ENCODE measurements at regions not wholly inside any gene's neighbourhood (a gene's known extent, or its start where the extent isn't known, plus 50 kb on each side); places are given as distances from the start of the nearest gene placed in this dataset.

DNA sequence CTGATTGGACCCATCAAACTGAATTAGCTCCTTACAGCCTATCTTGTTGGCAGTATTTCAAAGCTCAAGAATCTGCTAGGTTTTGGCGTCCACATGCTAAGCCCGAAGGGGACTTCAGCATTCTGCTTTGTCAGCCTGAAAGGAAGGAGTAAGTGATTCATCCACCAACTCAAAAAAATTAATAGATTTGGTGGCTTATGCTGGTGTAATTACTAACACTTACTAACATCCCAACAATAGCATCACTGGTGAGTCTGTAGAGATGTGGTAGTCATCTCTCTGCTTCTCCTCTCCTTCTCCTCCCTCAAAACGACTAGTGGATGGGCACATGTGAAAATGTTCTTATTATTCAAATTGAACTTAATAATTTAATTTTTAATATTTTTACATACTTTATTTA, 53.8 kb upstream of the EGR2 start:
- ATAC-seq (ENCODE audit: low read depth) (no peak), DNase-seq (no peak)
- TF ChIP-seq NFE2L2 (IDR thresholded peaks at IDR 0.05; ENCODE audit: low read depth, low read length) (no peak), RCOR1 (IDR thresholded peaks at IDR 0.05; ENCODE audit: insufficient replicate concordance, low read length) (no peak), CHD1 (IDR thresholded peaks at IDR 0.05; ENCODE audit: low read depth, low read length) (no peak), RAD21 (IDR thresholded peaks at IDR 0.05; ENCODE audit: low read length) (no peak), MAFK (IDR thresholded peaks at IDR 0.05; ENCODE audit: low read depth, low read length) (no peak), CEBPB (IDR thresholded peaks at IDR 0.05; ENCODE audit: low read depth, low read length) (no peak), BHLHE40 (IDR thresholded peaks at IDR 0.05; ENCODE audit: low read depth, low read length) (no peak), MXI1 (IDR thresholded peaks at IDR 0.05; ENCODE audit: borderline replicate concordance, low read depth, low read length) (no peak), POLR2A (IDR thresholded peaks at IDR 0.05; ENCODE audit: low read depth, low read length) (no peak), RFX5 (IDR thresholded peaks at IDR 0.05; ENCODE audit: low read depth, low read length) (no peak), FOS (IDR thresholded peaks at IDR 0.05; ENCODE audit: low read depth, low read length) (no peak), SMC3 (IDR thresholded peaks at IDR 0.05; ENCODE audit: low read depth, low read length) (no peak), MAZ (IDR thresholded peaks at IDR 0.05; ENCODE audit: borderline replicate concordance, low read depth, low read length) (no peak)
- TF ChIP-seq, protein P1, sequence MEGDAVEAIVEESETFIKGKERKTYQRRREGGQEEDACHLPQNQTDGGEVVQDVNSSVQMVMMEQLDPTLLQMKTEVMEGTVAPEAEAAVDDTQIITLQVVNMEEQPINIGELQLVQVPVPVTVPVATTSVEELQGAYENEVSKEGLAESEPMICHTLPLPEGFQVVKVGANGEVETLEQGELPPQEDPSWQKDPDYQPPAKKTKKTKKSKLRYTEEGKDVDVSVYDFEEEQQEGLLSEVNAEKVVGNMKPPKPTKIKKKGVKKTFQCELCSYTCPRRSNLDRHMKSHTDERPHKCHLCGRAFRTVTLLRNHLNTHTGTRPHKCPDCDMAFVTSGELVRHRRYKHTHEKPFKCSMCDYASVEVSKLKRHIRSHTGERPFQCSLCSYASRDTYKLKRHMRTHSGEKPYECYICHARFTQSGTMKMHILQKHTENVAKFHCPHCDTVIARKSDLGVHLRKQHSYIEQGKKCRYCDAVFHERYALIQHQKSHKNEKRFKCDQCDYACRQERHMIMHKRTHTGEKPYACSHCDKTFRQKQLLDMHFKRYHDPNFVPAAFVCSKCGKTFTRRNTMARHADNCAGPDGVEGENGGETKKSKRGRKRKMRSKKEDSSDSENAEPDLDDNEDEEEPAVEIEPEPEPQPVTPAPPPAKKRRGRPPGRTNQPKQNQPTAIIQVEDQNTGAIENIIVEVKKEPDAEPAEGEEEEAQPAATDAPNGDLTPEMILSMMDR (conservative IDR thresholded peaks at IDR 0.05; ENCODE audit: low read depth, low read length): no peak
- TF ChIP-seq, protein P2, sequence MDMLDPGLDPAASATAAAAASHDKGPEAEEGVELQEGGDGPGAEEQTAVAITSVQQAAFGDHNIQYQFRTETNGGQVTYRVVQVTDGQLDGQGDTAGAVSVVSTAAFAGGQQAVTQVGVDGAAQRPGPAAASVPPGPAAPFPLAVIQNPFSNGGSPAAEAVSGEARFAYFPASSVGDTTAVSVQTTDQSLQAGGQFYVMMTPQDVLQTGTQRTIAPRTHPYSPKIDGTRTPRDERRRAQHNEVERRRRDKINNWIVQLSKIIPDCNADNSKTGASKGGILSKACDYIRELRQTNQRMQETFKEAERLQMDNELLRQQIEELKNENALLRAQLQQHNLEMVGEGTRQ (IDR thresholded peaks at IDR 0.05; ENCODE audit: low read depth, low read length): no peak
- TF ChIP-seq, protein P3, sequence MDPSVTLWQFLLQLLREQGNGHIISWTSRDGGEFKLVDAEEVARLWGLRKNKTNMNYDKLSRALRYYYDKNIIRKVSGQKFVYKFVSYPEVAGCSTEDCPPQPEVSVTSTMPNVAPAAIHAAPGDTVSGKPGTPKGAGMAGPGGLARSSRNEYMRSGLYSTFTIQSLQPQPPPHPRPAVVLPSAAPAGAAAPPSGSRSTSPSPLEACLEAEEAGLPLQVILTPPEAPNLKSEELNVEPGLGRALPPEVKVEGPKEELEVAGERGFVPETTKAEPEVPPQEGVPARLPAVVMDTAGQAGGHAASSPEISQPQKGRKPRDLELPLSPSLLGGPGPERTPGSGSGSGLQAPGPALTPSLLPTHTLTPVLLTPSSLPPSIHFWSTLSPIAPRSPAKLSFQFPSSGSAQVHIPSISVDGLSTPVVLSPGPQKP (IDR thresholded peaks at IDR 0.05; ENCODE audit: borderline replicate concordance, low read depth, low read length): no peak
- no peak overlapping the region for H3K4ac ChIP-seq (ENCODE audit: low read depth, low read length)
- ChIA-PET CTCF (no interaction called here), POLR2A (ENCODE audit: unreplicated experiment) (no interaction called here)
- no CpG with 5 or more reads among the region's 3 CpGs for WGBS, 2 experiments (ENCODE audit: extremely low coverage in 2 of 2, insufficient read length in 1 of 2)
- H3K79me1 ChIP-seq (ENCODE audit: low read depth in 1 of 2, low read length in 2 of 2): no peaks in the 10 kb centered on the region
- H2AFZ ChIP-seq (replicated peaks; ENCODE audit: low read length, poor library complexity): no peak overlapping the region
- H3K9ac ChIP-seq (ENCODE audit: low read depth, low read length): no peak overlapping the region
- BruUV-seq (replicated peaks): no TSS peak
- H3K56ac ChIP-seq (ENCODE audit: extremely low read depth, insufficient read depth, low read length): no peak overlapping the region
- no peak overlapping the region for H4K91ac ChIP-seq (ENCODE audit: insufficient read depth, low read depth, low read length)
- no peak overlapping the region for H3K14ac ChIP-seq (replicated peaks; ENCODE audit: low read depth, low read length)
- H4K8ac ChIP-seq (ENCODE audit: low read depth in 2 of 2, low read length in 2 of 2): no peak overlapping the region
- H3K36me3 ChIP-seq (ENCODE audit: control insufficient read depth, insufficient read depth, low read length): no peaks in the 10 kb centered on the region
- no peaks in the 10 kb centered on the region for H3K27me3 ChIP-seq (ENCODE audit: control insufficient read depth, insufficient read depth, low read length)
- no peak overlapping the region for H3K27ac ChIP-seq (ENCODE audit: insufficient read depth, low read length)
- no peak overlapping the region for H2AK9ac ChIP-seq (replicated peaks; ENCODE audit: low read depth, low read length, poor library complexity)
- intact Hi-C loops (cut with micrococcal nuclease) (no loop called here), in situ Hi-C loops (cut with MboI; ENCODE audit: low sequenced_read_pairs) (no loop called here), dilution Hi-C loops (cut with HindIII; ENCODE audit: low sequenced_read_pairs, unreplicated experiment) (no loop called here)
- no peaks in the 10 kb centered on the region for H3K4me1 ChIP-seq (ENCODE audit: control insufficient read depth, insufficient read depth, low read length)
- no peak overlapping the region for H3K4me3 ChIP-seq (ENCODE audit: insufficient read depth, low read depth, low read length)
- no peak overlapping the region for H3K23ac ChIP-seq (ENCODE audit: low read depth, low read length)
- H2BK15ac ChIP-seq (ENCODE audit: low read depth, low read length): no peak overlapping the region
- H2BK5ac ChIP-seq (ENCODE audit: low read depth, low read length, poor library complexity, severe bottlenecking): no peak overlapping the region
- H2BK120ac ChIP-seq (ENCODE audit: low read depth, low read length): no peak overlapping the region
- H4K20me1 ChIP-seq (ENCODE audit: insufficient read depth, low read length): no peaks in the 10 kb centered on the region
- no peak overlapping the region for H3K4me2 ChIP-seq (ENCODE audit: low read depth, low read length)
- no peak overlapping the region for H2AK5ac ChIP-seq (ENCODE audit: low read depth, low read length)
- no peak overlapping the region for H2BK20ac ChIP-seq (ENCODE audit: low read depth, low read length)
- no peaks in the 10 kb centered on the region for H3K9me1 ChIP-seq (ENCODE audit: insufficient read depth, low read length)
- H3K18ac ChIP-seq (ENCODE audit: low read depth, low read length): no peak overlapping the region
- no peaks in the 10 kb centered on the region for H3K9me3 ChIP-seq (ENCODE audit: control insufficient read depth, insufficient read depth, low read length)
- no peak overlapping the region for H4K5ac ChIP-seq (ENCODE audit: low read depth, low read length)

All from IMR-90 (cell line).